Neural progenitor cell (in vitro differentiated cells): ENCODE measurements at regions not wholly inside any gene's neighbourhood (a gene's known extent, or its start where the extent isn't known, plus 50 kb on each side); places are given as distances from the start of the nearest gene placed in this dataset.

Experiments used
- DNase-seq: peaks from one replicate; pipeline ENCODE4 v3.0.0-alpha.2; 2016; ENCODE audit warnings: low spot score
- H2AFZ ChIP-seq: fragments of 200-600 bp; sonication (generic); replicated peaks from 2 replicates; pipeline ENCODE4 v1.6.1; 2016; ENCODE audit warnings: antibody characterized with exemption
- H3F3A ChIP-seq: fragments of 200-600 bp; sonication (generic); 2 replicates; pipeline ENCODE4 v1.6.1; 2016; ENCODE audit warnings: antibody characterized with exemption, low read depth
- H3K27ac ChIP-seq: fragments of 200-600 bp; sonication (generic); 2 replicates; pipeline ENCODE4 v1.5.1; 2016; ENCODE audit warnings: mild to moderate bottlenecking
- H3K27me3 ChIP-seq: fragments of 200-600 bp; sonication (generic); 2 replicates; pipeline ENCODE4 v1.6.1; 2016; ENCODE audit warnings: mild to moderate bottlenecking, moderate library complexity
- H3K36me3 ChIP-seq: fragments of 200-600 bp; sonication (generic); 2 replicates; pipeline ENCODE4 v1.5.1; 2016
- H3K4me1 ChIP-seq: fragments of 200-600 bp; sonication (generic); 2 replicates; pipeline ENCODE4 v1.6.1; 2016; ENCODE audit warnings: mixed run types
- H3K4me2 ChIP-seq: fragments of 200-600 bp; sonication (generic); 2 replicates; pipeline ENCODE4 v1.6.1; 2016
- H3K4me3 ChIP-seq: fragments of 200-600 bp; sonication (generic); 2 replicates; pipeline ENCODE4 v1.5.1; 2016
- H3K79me2 ChIP-seq: fragments of 200-600 bp; sonication (generic); 2 replicates; pipeline ENCODE4 v1.6.1; 2016; ENCODE audit warnings: low read depth
- H3K9ac ChIP-seq: fragments of 200-600 bp; sonication (generic); 2 replicates; pipeline ENCODE4 v1.6.1; 2016
- H3K9me3 ChIP-seq: fragments of 200-600 bp; sonication (generic); 2 replicates; pipeline ENCODE4 v1.5.1; 2016; ENCODE audit warnings: low read depth
- H4K20me1 ChIP-seq: fragments of 200-600 bp; sonication (generic); 2 replicates; pipeline ENCODE4 v1.6.1; 2016; ENCODE audit warnings: low read depth
- H3K27ac Mint-ChIP-seq: 3 replicates; pipeline ENCODE4 v1.8.0; 2021; ENCODE audit warnings: mixed read lengths
- H3K27me3 Mint-ChIP-seq: 2 replicates; pipeline ENCODE4 v1.8.0; 2022; ENCODE audit warnings: low read depth, mild to moderate bottlenecking, inconsistent platforms, moderate library complexity, mixed read lengths; ENCODE audit not compliant: insufficient read depth
- H3K36me3 Mint-ChIP-seq: 3 replicates; pipeline ENCODE4 v1.8.0; 2021; ENCODE audit warnings: mixed read lengths
- H3K4me1 Mint-ChIP-seq: 3 replicates; pipeline ENCODE4 v1.8.0; 2021; ENCODE audit warnings: mixed read lengths
- H3K4me3 Mint-ChIP-seq: 3 replicates; pipeline ENCODE4 v1.8.0; 2021; ENCODE audit warnings: mild to moderate bottlenecking, moderate library complexity, mixed read lengths
- H3K9me3 Mint-ChIP-seq: 3 replicates; pipeline ENCODE4 v1.8.0; 2020; ENCODE audit warnings: mixed read lengths
- CTCF ChIP-seq: fragments of 200-600 bp; sonication (generic); IDR thresholded peaks from 2 replicates; pipeline ENCODE4 v1.5.1; 2017; ENCODE audit warnings: antibody characterized with exemption, mild to moderate bottlenecking
- EZH2 ChIP-seq: fragments of 200-600 bp; sonication (generic); IDR thresholded peaks from 2 replicates; pipeline ENCODE4 v1.6.1; 2017; ENCODE audit warnings: antibody characterized with exemption, mild to moderate bottlenecking, moderate library complexity
- EZH2phosphoT487 ChIP-seq: fragments of 200-600 bp; sonication (generic); IDR thresholded peaks from 2 replicates; pipeline ENCODE4 v1.6.1; 2017; ENCODE audit warnings: antibody characterized with exemption

GRCh38 chr12:17215759-17216570 lies 610.0 kb upstream of the LMO3 start:
- H4K20me1 ChIP-seq, result no peaks in the 10 kb centered on the region
- no peaks in the 10 kb centered on the region for H3K36me3 Mint-ChIP-seq
- H3K4me1 ChIP-seq, result no peaks in the 10 kb centered on the region
- no peaks in the 10 kb centered on the region for H3K9me3 ChIP-seq
- no peak overlapping the region for H3K9ac ChIP-seq
- H3K27ac Mint-ChIP-seq, result no peak overlapping the region
- peak; percentile 32 for DNase-seq
- no peak overlapping the region for H3K4me2 ChIP-seq
- no peak overlapping the region for H3K27ac ChIP-seq
- peak overlapping the region; percentile 58 for H2AFZ ChIP-seq
- no peaks in the 10 kb centered on the region for H3K9me3 Mint-ChIP-seq
- no peak overlapping the region for H3K4me3 ChIP-seq
- H3K4me1 Mint-ChIP-seq, result no peaks in the 10 kb centered on the region
- H3K36me3 ChIP-seq, result no peaks in the 10 kb centered on the region
- TF ChIP-seq CTCF (peak; percentile 31), EZH2phosphoT487 (no peak)
- H3K4me3 Mint-ChIP-seq, result no peak overlapping the region
- no peaks in the 10 kb centered on the region for H3K27me3 ChIP-seq
- H3F3A ChIP-seq, result no peaks in the 10 kb centered on the region
- no peaks in the 10 kb centered on the region for H3K79me2 ChIP-seq
- no peaks in the 10 kb centered on the region for H3K27me3 Mint-ChIP-seq

GRCh38 chr12:17214929-17215328 lies 609.0 kb upstream of the LMO3 start:
- H3K27me3 Mint-ChIP-seq, result no peaks in the 10 kb centered on the region
- no peak overlapping the region for H3K4me3 Mint-ChIP-seq
- no peak overlapping the region for H3K9ac ChIP-seq
- no peak overlapping the region for H3K27ac ChIP-seq
- no peaks in the 10 kb centered on the region for H3K9me3 Mint-ChIP-seq
- H3K36me3 Mint-ChIP-seq, result no peaks in the 10 kb centered on the region
- H3K27me3 ChIP-seq, result no peaks in the 10 kb centered on the region
- H3K4me2 ChIP-seq, result no peak overlapping the region
- H3F3A ChIP-seq, result no peaks in the 10 kb centered on the region
- H4K20me1 ChIP-seq, result no peaks in the 10 kb centered on the region
- H2AFZ ChIP-seq, result no peak overlapping the region
- H3K9me3 ChIP-seq, result no peaks in the 10 kb centered on the region
- H3K79me2 ChIP-seq, result no peaks in the 10 kb centered on the region
- H3K36me3 ChIP-seq, result no peaks in the 10 kb centered on the region
- DNase-seq, result no peak
- no peaks in the 10 kb centered on the region for H3K4me1 Mint-ChIP-seq
- H3K4me3 ChIP-seq, result no peak overlapping the region
- H3K4me1 ChIP-seq, result no peaks in the 10 kb centered on the region
- H3K27ac Mint-ChIP-seq, result no peak overlapping the region
- no peak for TF ChIP-seq EZH2
- no peak for TF ChIP-seq EZH2phosphoT487
- no peak for TF ChIP-seq CTCF

GRCh38 chr12:17206553-17206952 lies 600.6 kb upstream of the LMO3 start:
- H3K36me3 Mint-ChIP-seq, result no peaks in the 10 kb centered on the region

More at GRCh38 chr12:17206553-17206952, 600.6 kb upstream of the LMO3 start:
- no peak overlapping the region for H3K9ac ChIP-seq
- H3K4me1 Mint-ChIP-seq, result no peaks in the 10 kb centered on the region
- no peaks in the 10 kb centered on the region for H3K9me3 ChIP-seq
- no peak for TF ChIP-seq EZH2
- TF ChIP-seq CTCF, result no peak
- TF ChIP-seq EZH2phosphoT487, result no peak
- DNase-seq, result no peak
- H3K27me3 ChIP-seq, result no peaks in the 10 kb centered on the region
- H3K79me2 ChIP-seq, result no peaks in the 10 kb centered on the region
- no peak overlapping the region for H3K27ac Mint-ChIP-seq
- no peak overlapping the region for H3K4me3 ChIP-seq
- no peak overlapping the region for H3K4me3 Mint-ChIP-seq
- H4K20me1 ChIP-seq, result no peaks in the 10 kb centered on the region
- no peaks in the 10 kb centered on the region for H3F3A ChIP-seq
- H3K36me3 ChIP-seq, result no peaks in the 10 kb centered on the region
- no peak overlapping the region for H3K4me2 ChIP-seq
- H3K9me3 Mint-ChIP-seq, result no peaks in the 10 kb centered on the region
- no peak overlapping the region for H2AFZ ChIP-seq
- H3K4me1 ChIP-seq, result no peaks in the 10 kb centered on the region
- peaks cover 5% of the 10 kb centered on the region for H3K27me3 Mint-ChIP-seq
- H3K27ac ChIP-seq, result no peak overlapping the region
